ENCODE measurements at regions not wholly inside any gene's neighbourhood (a gene's known extent, or its start where the extent isn't known, plus 50 kb on each side); places are given as distances from the start of the nearest gene placed in this dataset.
"Not testable (repeated sequence)": the region's sequence is repeated elsewhere in the genome, so short reads cannot be mapped to it uniquely, and the experiment has no call there.

- ATAC-seq = no peak
- no peaks in the 10 kb centered on the region for H3K36me3 Mint-ChIP-seq (ENCODE audit: low read depth)
- intact Hi-C loops (cut with DNase I, micrococcal nuclease) = no loop called here
- peaks cover 1% of the 10 kb centered on the region for H3K27me3 Mint-ChIP-seq
- no peaks in the 10 kb centered on the region for H3K9me3 Mint-ChIP-seq (ENCODE audit: low read depth)
- H3K27ac Mint-ChIP-seq = no peak overlapping the region
- POLR2A ChIA-PET = no interaction called here
- H3K4me1 Mint-ChIP-seq = no peaks in the 10 kb centered on the region
- no peak for DNase-seq
- CTCF ChIA-PET = no interaction called here
- H3K4me3 Mint-ChIP-seq = no peak overlapping the region
These were observed 155.2 kb upstream of the RSPO3 start for GRCh38 chr6:126963077-126963809.

DNA sequence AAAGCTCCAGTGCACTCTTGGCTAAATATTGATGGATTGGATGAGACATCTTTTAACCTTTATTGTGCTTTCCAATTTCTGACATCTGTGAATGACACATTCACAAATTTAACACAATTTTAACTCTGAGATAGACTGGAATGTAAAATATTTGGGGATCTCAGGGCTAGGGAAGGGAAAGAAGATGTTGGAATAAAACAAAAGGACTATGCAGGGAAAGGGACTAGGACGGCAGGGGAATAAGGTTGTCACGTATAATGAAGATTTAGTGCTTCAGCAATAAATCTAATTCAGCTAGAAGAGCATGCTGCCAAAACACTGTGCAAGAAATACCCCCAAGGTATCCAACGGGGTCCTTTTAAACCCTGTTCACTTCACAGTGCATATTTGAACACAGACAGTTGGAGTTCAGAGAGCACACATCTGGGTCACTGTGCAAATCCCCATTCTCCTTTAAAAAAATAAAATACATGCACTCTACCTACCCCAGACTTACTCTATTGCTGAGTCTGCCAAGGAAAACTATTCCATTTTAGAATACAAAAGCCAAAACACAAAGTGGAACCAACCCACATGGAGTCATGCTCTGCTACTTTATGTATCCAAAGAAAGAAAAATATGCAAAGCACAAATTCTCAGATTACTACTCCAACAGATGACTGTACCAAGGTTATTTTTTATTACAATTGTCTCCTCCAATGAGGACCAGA lies 151.0 kb upstream of the RSPO3 start:
- ATAC-seq (no peak), DNase-seq (no peak)
- Mint-ChIP-seq H3K4me3 (no peak overlapping the region), H3K9me3 (ENCODE audit: low read depth) (no peaks in the 10 kb centered on the region), H3K36me3 (ENCODE audit: low read depth) (no peaks in the 10 kb centered on the region), H3K27ac (no peak overlapping the region), H3K4me1 (no peaks in the 10 kb centered on the region), H3K27me3 (no peaks in the 10 kb centered on the region)
- ChIA-PET POLR2A (no interaction called here), CTCF (interaction anchor here (1.0 kb wide), 1 partner anchor 28 kb away, joined by 3 read pairs; no protein-coding TSS in a partner anchor)
- intact Hi-C loops (cut with DNase I, micrococcal nuclease) = no loop called here

DNA sequence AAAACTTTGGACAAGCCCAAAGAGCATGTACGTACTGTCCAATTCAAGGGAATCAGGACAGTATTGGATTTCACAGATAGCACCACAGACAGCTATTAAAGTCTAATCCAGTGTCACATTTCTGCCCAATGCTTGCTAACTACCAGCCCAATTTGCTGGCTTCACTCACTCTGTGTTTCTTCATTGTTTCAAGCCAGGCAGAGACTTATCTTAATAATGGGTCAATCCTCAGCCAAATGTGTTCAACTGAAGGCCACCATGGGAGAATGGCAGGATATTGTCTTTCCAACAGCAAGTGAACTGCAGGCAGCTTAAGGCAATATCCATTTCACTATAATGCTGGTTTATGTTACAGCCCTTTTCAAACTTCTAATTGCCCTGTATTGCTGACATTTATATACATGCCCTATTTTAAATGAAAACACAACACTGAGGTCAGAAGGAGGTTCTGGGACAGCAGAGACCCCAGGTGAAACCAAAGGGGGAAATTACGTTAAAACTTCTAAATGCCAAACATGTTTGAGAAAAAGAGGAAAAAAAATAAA lies 142.1 kb upstream of the RSPO3 start:
- ATAC-seq (no peak), DNase-seq (no peak)
- Mint-ChIP-seq H3K4me3 (no peak overlapping the region), H3K27ac (no peak overlapping the region), H3K4me1 (no peaks in the 10 kb centered on the region), H3K36me3 (ENCODE audit: low read depth) (no peaks in the 10 kb centered on the region), H3K9me3 (ENCODE audit: low read depth) (peaks cover 2% of the 10 kb centered on the region), H3K27me3 (peaks cover 2% of the 10 kb centered on the region)
- POLR2A ChIA-PET = no interaction called here
- CTCF ChIA-PET = no interaction called here
- intact Hi-C loops (cut with DNase I, micrococcal nuclease) = no loop called here

- POLR2A ChIA-PET = no interaction called here
- Mint-ChIP-seq H3K4me3 (no peak overlapping the region), H3K9me3 (ENCODE audit: low read depth) (peaks cover 5% of the 10 kb centered on the region), H3K27ac (no peak overlapping the region), H3K36me3 (ENCODE audit: low read depth) (no peaks in the 10 kb centered on the region), H3K4me1 (no peaks in the 10 kb centered on the region), H3K27me3 (peaks cover 2% of the 10 kb centered on the region)
- DNase-seq (no peak), ATAC-seq (no peak)
- intact Hi-C loops (cut with DNase I, micrococcal nuclease) = no loop called here
- CTCF ChIA-PET = no interaction called here
These were observed 134.7 kb upstream of the RSPO3 start for GRCh38 chr6:126983779-126984178.

DNA sequence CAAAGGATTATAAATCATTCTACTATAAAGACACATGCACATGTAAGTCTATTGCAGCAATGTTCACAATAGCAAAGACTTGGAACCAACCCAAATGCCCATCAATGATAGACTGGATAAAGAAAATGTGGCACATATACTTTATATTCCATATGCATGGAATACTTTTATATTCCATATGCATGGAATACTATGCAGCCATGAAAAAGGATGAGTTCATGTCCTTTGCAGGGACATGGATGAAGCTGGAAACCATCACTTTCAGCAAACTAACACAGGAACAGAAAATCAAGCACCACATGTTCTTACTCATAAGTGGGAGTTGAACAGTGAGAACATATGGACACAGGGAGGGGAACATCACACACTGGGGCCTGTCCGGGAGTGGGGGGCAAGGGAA lies 130.3 kb upstream of the RSPO3 start:
- intact Hi-C loops (cut with DNase I, micrococcal nuclease); ATAC-seq; H3K27ac Mint-ChIP-seq; CTCF ChIA-PET; H3K9me3 Mint-ChIP-seq (ENCODE audit: low read depth); H3K27me3 Mint-ChIP-seq; H3K4me3 Mint-ChIP-seq; H3K4me1 Mint-ChIP-seq; POLR2A ChIA-PET; DNase-seq; H3K36me3 Mint-ChIP-seq (ENCODE audit: low read depth): not testable (repeated sequence)

- no peak overlapping the region for H3K4me3 Mint-ChIP-seq
- intact Hi-C loops (cut with DNase I, micrococcal nuclease) = no loop called here
- ATAC-seq = no peak
- peaks cover 5% of the 10 kb centered on the region for H3K27me3 Mint-ChIP-seq
- H3K4me1 Mint-ChIP-seq = no peaks in the 10 kb centered on the region
- no peak overlapping the region for H3K27ac Mint-ChIP-seq
- H3K36me3 Mint-ChIP-seq (ENCODE audit: low read depth) = no peaks in the 10 kb centered on the region
- CTCF ChIA-PET = no interaction called here
- POLR2A ChIA-PET = no interaction called here
- H3K9me3 Mint-ChIP-seq (ENCODE audit: low read depth) = no peaks in the 10 kb centered on the region
- DNase-seq = no peak
These were observed 117.8 kb upstream of the RSPO3 start for GRCh38 chr6:127000631-127001030.

DNA sequence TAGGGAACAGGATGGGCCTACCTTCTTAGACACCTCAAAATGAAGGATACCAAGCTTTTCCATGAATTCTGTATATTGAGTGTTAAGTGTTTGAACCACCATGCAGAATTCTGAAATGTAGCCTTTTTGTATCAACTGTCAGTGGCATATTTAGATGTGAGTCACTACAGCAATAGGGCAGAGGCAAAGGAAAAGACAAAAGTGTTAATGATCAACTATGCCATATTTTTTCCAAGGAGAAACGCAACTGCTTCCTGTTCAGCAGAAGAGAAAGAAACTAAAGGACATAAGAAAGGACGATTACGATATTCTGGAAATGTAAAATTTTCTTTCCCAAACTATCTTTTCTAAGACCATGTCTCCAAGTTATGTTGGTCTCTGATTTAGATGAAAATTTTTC lies 104.6 kb upstream of the RSPO3 start:
- no peak overlapping the region for H3K27ac Mint-ChIP-seq
- DNase-seq (no peak), ATAC-seq (no peak)
- H3K4me3 Mint-ChIP-seq = no peak overlapping the region
- H3K36me3 Mint-ChIP-seq (ENCODE audit: low read depth) = no peaks in the 10 kb centered on the region
- intact Hi-C loops (cut with DNase I, micrococcal nuclease) = no loop called here
- no peaks in the 10 kb centered on the region for H3K9me3 Mint-ChIP-seq (ENCODE audit: low read depth)
- POLR2A ChIA-PET = no interaction called here
- H3K27me3 Mint-ChIP-seq = no peaks in the 10 kb centered on the region
- no peaks in the 10 kb centered on the region for H3K4me1 Mint-ChIP-seq
- CTCF ChIA-PET = no interaction called here

DNA sequence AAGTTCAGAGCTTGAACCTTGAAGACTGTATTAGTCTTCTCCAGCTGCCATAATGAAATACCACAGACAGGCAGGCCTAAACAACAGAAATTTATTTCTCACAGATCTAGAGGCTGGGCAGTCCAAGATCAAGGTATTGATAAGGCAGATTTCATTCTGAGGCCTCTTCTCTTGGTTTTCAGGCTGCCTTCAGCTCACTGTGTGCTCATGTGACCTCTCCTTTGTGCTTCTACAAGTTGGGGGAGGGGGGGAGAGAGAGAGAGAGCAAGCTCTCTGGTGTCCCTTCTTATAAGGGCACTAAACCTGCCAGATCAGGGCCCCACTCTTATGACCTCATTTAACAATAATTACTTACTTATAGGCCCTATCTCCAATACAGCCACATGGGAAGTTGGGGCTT lies 102.6 kb upstream of the RSPO3 start:
- POLR2A ChIA-PET = no interaction called here
- CTCF ChIA-PET = no interaction called here
- H3K4me3 Mint-ChIP-seq = no peak overlapping the region
- intact Hi-C loops (cut with DNase I, micrococcal nuclease) = no loop called here
- H3K27me3 Mint-ChIP-seq = no peaks in the 10 kb centered on the region
- H3K27ac Mint-ChIP-seq = no peak overlapping the region
- H3K36me3 Mint-ChIP-seq (ENCODE audit: low read depth) = no peaks in the 10 kb centered on the region
- DNase-seq = no peak
- ATAC-seq = no peak
- H3K4me1 Mint-ChIP-seq = no peaks in the 10 kb centered on the region
- H3K9me3 Mint-ChIP-seq (ENCODE audit: low read depth) = no peaks in the 10 kb centered on the region

GRCh38 chr6:127019828-127020227 lies 98.6 kb upstream of the RSPO3 start:
- no peak overlapping the region for H3K4me3 Mint-ChIP-seq
- ATAC-seq (no peak), DNase-seq (no peak)
- no peak overlapping the region for H3K27ac Mint-ChIP-seq
- H3K27me3 Mint-ChIP-seq = no peaks in the 10 kb centered on the region
- CTCF ChIA-PET = no interaction called here
- no peaks in the 10 kb centered on the region for H3K36me3 Mint-ChIP-seq (ENCODE audit: low read depth)
- no peaks in the 10 kb centered on the region for H3K9me3 Mint-ChIP-seq (ENCODE audit: low read depth)
- H3K4me1 Mint-ChIP-seq = no peaks in the 10 kb centered on the region
- intact Hi-C loops (cut with DNase I, micrococcal nuclease) = no loop called here
- POLR2A ChIA-PET = no interaction called here

DNA sequence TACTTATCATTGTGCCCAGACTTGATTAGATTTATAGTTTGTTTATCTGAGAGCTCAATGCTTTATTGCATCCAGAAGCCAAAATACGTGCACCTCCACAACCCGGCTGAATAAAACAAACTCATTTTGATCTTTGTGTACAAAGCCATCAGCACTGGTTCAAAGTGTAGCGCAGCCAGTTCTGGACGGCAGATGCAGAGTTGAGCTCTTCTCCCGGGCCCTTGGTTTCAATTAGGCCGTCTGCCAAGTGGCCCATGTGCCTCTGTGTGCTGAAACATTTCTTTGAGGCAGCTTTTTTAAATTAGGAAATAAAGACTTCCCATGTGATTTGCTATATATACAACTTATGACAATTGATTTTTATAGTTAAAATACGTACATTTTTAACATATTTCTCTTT lies 96.2 kb upstream of the RSPO3 start:
- Mint-ChIP-seq H3K4me1 (no peaks in the 10 kb centered on the region), H3K4me3 (no peak overlapping the region), H3K9me3 (ENCODE audit: low read depth) (no peaks in the 10 kb centered on the region), H3K27me3 (no peaks in the 10 kb centered on the region), H3K36me3 (ENCODE audit: low read depth) (no peaks in the 10 kb centered on the region), H3K27ac (no peak overlapping the region)
- DNase-seq = no peak
- intact Hi-C loops (cut with DNase I, micrococcal nuclease) = no loop called here
- POLR2A ChIA-PET = no interaction called here
- ATAC-seq = no peak
- CTCF ChIA-PET = interaction anchor here (0.7 to 1.6 kb wide), 2 partner anchors 12 to 896 kb away, joined by 3 to 4 read pairs; no protein-coding TSS in a partner anchor

GRCh38 chr6:127023001-127023778 lies 95.3 kb upstream of the RSPO3 start:
- no peaks in the 10 kb centered on the region for H3K4me1 Mint-ChIP-seq
- no peak for DNase-seq
- no peaks in the 10 kb centered on the region for H3K36me3 Mint-ChIP-seq (ENCODE audit: low read depth)
- ATAC-seq = no peak
- no peaks in the 10 kb centered on the region for H3K9me3 Mint-ChIP-seq (ENCODE audit: low read depth)
- no peak overlapping the region for H3K4me3 Mint-ChIP-seq
- no peaks in the 10 kb centered on the region for H3K27me3 Mint-ChIP-seq
- intact Hi-C loops (cut with DNase I, micrococcal nuclease) = no loop called here
- H3K27ac Mint-ChIP-seq = no peak overlapping the region
- ChIA-PET CTCF (no interaction called here), POLR2A (no interaction called here)

- ATAC-seq = no peak
- no peak for DNase-seq
- Mint-ChIP-seq H3K36me3 (ENCODE audit: low read depth) (no peaks in the 10 kb centered on the region), H3K9me3 (ENCODE audit: low read depth) (no peaks in the 10 kb centered on the region), H3K4me1 (no peaks in the 10 kb centered on the region), H3K4me3 (no peak overlapping the region), H3K27me3 (no peaks in the 10 kb centered on the region), H3K27ac (no peak overlapping the region)
- ChIA-PET CTCF (no interaction called here), POLR2A (no interaction called here)
- intact Hi-C loops (cut with DNase I, micrococcal nuclease) = no loop called here
These were observed 92.2 kb upstream of the RSPO3 start for GRCh38 chr6:127026247-127026646.

All from activated CD4-positive, alpha-beta T cell treated with anti-CD3 and anti-CD28 coated beads for 36 hours (primary cell).